Uterus (tissue), 2 donors: ENCODE measurements at regions not wholly inside any gene's neighbourhood (a gene's known extent, or its start where the extent isn't known, plus 50 kb on each side); places are given as distances from the start of the nearest gene placed in this dataset.

ENCODE experiments used
- CTCF ChIP-seq, 4 experiments: fragments of 200-600 bp in 2 of 4; fragments of 450-650 bp in 2 of 4; sonication (generic) in 2 of 4; IDR thresholded peaks; one replicate each; pipeline ENCODE4 v1.5.1; 2016 to 2019; ENCODE audit warnings: antibody characterized with exemption in 4 of 4, mild to moderate bottlenecking in 2 of 4, moderate library complexity in 1 of 4
- POLR2A ChIP-seq, 2 donors: fragments of 450-650 bp; IDR thresholded peaks; one replicate each; pipeline ENCODE4 v1.6.1; 2016; ENCODE audit warnings: antibody characterized with exemption in 2 of 2, mild to moderate bottlenecking in 1 of 2, moderate library complexity in 1 of 2

GRCh38 chr14:104516906-104517305 lies 62.7 kb upstream of the C14orf180 start:
- TF ChIP-seq CTCF (IDR thresholded peaks at IDR 0.05) (no peak), POLR2A (IDR thresholded peaks at IDR 0.05) (no peak)
